CD4-positive, alpha-beta T cell treated with Interleukin-21 for 1 hour (primary cell): ENCODE measurements at regions not wholly inside any gene's neighbourhood (a gene's known extent, or its start where the extent isn't known, plus 50 kb on each side); places are given as distances from the start of the nearest gene placed in this dataset.

Experiments
- DNase-seq: peaks from one replicate; pipeline ENCODE4 v3.0.0-alpha.2; 2020

DNA sequence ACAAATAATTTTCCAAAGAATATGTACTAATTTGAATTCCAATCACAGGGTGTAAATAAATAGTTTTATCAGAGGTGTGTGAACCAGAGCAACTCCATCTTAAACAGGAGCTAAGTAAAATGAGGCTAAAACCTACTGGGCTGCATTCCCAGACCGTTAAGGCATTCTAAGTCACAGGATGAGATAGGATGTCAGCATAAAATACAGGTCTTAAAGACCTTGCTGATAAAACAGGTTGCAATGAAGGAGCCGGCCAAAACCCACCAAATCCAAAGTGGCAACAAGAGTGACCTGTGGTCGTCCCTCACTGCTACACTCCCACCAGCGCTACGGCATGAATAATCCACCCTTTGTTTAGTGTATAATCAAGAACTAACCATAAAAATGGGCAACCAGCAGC, 291.7 kb upstream of the SEMA3D start:
- DNase-seq = no peak

GRCh38 chr7:85475476-85475875, 288.6 kb upstream of the SEMA3D start:
- no peak for DNase-seq

GRCh38 chr7:85475071-85475470, 288.2 kb upstream of the SEMA3D start:
- no peak for DNase-seq

DNA sequence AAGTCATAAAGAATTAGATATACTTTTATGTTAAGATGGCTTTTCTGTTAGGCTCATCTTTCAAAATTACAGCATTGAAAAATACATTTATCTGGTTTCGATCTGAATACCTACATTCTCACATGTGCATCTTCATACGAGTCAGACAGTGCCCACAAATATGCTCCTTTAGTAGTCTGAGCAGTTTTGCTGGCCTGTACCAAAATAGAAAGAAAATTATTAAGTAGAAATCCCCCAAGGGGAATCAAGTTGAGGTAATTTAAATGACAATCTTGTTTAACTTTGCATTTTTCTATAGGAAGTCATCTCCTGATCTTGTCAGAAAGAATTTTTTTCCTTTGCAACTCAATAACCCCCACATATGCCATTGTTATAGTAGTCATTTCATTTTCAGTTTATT, 287.4 kb upstream of the SEMA3D start:
- DNase-seq = no peak

DNA sequence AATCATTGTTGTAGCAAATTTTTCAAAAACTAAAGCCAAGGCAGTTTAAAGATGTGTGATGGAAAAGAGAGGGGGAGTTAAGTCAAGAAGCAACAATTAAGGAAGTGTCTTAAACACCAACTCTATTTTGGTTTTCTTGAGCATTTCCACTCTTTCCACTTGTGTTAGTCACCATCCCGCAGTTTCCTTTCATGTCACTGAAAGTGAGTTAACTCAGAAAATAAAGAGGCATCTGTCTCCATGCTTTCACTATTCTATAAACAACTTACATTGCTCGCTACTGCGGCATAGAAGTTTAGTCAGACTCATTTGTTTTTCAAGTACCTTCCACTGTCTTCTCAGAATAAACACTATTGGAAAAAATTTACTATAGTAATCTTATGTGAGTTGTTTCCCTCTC, 284.9 kb upstream of the SEMA3D start:
- no peak for DNase-seq

DNA sequence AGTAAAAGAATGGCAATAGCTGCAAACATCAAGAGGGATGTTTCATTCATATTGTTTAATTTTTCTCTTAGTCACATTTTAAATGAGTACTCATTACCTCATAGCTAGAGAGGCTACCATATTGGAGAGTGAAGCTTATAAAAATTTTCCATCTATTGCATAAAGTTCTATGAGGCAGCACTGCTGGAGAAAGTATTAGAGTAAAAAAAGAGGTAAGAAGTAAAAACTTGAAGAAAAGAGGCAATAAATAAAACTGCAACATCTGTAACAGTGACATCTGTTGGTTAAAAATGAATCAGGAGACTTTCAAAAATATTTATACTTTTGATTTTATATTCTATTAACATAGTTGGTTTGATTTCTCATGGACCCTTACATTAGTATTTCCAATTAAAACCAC, 284.5 kb upstream of the SEMA3D start:
- DNase-seq = no peak

DNA sequence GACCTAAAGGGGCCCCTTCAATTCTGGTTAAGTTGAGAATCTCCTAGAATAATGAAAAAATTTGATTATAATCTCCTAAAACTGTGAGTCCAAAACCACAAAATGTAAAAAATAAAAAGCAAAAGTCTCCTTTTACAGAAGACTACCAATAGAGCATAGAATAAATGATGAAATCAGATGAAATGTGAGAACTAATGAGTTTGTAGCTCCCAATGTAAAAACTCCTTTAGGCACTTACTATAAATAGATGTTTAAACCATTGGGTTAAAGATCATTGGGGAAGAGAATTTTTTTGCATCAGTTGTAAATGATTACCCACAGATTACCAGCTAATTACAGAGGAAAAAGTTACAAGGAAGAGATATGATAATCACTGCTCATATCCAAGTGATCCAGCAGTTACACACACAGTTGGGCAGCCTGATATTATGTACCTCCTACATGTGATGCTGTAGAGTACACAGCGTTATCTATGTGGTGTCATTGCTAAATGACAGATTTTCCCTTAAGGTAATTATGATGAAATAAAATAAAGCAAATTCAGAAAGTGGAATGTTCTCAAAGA, 282.7 kb upstream of the SEMA3D start:
- DNase-seq = no peak

GRCh38 chr7:85464042-85464651, 277.3 kb upstream of the SEMA3D start:
- no peak for DNase-seq

- DNase-seq = no peak
Observed at GRCh38 chr7:85462671-85463070, 275.8 kb upstream of the SEMA3D start.

GRCh38 chr7:85457911-85458310, 271.1 kb upstream of the SEMA3D start:
- DNase-seq = no peak

- DNase-seq = no peak
Observed at GRCh38 chr7:85456254-85456653, 269.4 kb upstream of the SEMA3D start.

- no peak for DNase-seq
Observed at GRCh38 chr7:85454904-85455303, 268.0 kb upstream of the SEMA3D start.

- no peak for DNase-seq
Observed at GRCh38 chr7:85452674-85453073, 265.8 kb upstream of the SEMA3D start.

DNA sequence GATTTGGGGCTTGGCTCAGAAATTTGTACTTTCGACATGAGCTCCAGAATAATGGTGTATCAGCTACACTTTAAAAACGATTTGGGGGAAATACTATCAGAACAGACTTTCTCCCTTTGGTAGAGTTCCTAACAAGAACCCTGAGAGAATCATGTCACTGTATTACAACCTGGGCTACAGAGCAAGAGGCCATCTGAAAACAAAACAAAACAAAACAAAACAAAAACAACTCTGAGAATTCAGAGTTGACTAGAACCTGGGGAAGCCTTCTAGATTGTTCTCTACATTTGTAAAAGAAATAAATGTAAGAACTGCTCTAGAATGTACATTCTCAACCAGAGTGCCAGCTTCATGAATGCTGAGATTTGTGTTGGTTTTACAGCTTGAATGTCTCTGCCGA, 262.6 kb upstream of the SEMA3D start:
- DNase-seq = no peak

GRCh38 chr7:85447004-85447403, 260.1 kb upstream of the SEMA3D start:
- no peak for DNase-seq

GRCh38 chr7:85426487-85426960, 239.7 kb upstream of the SEMA3D start:
- no peak for DNase-seq

GRCh38 chr7:85424298-85424697, 237.4 kb upstream of the SEMA3D start:
- DNase-seq = no peak

DNA sequence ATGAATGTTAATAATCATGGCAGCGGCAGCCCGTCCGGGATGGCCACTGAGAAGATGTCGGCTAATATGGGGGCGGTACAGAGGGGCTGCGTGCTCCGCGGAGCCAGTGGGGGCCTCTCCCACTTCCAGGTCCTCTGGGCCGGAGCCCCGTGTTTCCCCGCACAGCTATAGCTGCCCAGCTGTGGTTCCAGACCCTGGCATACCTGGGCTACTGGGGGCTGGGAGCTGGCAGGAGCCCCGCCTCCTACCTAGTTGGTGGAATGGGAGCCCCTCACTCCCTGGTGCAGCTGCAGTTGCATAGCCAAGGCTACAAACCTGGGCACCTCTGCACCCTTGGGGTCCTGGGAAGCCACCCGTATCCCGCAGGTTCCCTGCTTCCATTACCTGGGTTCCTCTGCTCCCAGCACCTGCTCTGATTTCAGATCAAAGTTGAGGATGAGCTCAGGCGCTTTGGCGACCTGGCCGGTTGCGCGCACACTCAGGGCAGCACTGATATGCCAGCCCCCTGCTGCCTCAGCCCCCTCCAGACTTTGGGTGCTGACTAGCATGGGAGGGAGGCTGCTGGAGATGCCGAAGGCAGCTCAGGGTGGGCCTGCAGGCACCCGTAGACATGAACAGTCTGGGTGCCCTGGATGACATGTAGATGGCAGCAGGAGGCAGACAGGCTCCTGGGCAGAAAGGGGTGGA, 236.5 kb upstream of the SEMA3D start:
- no peak for DNase-seq

DNA sequence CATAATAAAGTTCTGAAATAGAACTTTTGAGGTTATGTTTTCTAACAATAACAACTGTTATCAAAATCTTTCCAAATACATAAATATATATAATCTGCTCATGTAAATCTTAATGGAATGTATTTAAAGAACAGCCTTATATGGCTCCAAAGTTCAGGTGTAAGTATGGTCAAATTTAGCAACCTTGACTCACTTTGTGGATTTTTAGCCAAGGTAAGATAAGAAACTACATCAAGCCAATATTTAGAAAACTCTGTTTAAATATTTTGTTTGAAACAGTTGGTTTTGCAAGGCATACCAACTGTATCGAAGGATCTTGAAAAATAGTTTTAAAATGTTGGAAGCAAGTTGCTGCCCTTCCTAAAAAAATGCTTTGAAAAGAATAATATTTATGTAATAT, 228.9 kb upstream of the SEMA3D start:
- DNase-seq = no peak

- no peak for DNase-seq
Observed at GRCh38 chr7:85413718-85414117, 226.9 kb upstream of the SEMA3D start.

GRCh38 chr7:85412912-85413311, 226.1 kb upstream of the SEMA3D start:
- DNase-seq = no peak

GRCh38 chr7:85407391-85407790, 220.5 kb upstream of the SEMA3D start:
- no peak for DNase-seq

DNA sequence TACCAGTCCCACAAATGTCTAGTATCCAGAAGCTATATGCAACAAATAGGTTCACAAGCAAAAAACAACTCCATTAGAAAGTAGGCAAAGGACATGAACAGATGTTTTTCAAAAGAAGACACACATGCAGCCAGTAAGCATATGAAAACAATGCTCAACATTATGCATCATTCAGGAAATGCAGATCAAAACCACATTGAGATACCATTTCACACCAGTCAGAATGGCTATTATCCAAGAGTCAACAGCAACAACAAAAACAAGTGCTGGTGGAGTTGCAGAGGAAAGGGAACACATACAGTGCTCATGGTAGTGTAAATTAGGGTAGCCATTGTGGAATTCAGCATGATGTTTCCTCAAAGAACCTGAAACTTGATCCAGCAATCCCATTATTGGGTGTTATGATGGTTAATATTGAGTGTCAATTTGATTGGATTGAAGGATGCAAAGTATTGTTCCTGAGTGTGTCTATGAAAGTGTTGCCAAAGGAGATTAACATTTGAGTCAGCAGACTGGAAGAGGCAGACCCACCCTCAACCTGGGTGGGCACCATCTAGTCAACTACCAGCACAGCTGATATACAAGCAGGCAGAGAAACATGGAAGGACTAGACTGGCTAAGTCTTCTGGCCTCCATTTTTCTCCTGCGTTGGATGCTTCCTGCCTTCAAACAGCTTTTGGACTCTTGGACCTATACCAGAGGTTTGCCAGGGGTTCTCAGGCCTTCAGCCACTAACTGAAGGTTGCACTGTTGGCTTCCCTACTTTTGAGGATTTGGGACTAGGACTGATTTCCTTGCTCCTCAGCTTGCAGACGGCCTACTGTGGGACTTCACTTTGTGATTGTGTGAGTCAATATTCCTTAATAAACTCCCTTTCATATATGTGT, 218.4 kb upstream of the SEMA3D start:
- no peak for DNase-seq

DNA sequence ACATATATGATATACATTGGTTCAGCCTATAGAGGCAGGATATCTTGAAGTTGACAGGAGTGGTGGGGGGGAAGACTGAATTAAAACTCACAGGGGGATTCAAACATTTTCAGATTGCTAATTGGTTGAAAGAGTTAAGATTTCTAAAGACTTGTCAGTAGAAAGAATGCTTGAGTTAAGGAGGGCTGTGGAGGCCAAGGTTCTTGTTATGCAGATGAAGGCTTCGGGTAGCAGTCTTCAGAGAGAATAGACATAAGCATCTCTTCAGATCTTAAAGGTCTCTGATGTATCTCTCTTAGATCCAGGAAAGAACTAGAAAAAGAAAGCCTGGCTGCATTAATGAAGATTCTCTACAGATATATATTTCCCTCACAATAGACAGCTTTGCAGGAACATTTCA, 209.8 kb upstream of the SEMA3D start:
- DNase-seq = no peak
